Esophagus muscularis mucosa (tissue), 4 donors: ENCODE measurements at regions not wholly inside any gene's neighbourhood (a gene's known extent, or its start where the extent isn't known, plus 50 kb on each side); places are given as distances from the start of the nearest gene placed in this dataset.

Experiments used
- EP300 ChIP-seq: sonication (generic); formaldehyde crosslinking; IDR thresholded peaks from one replicate; pipeline ENCODE4 v1.6.1; 2017; ENCODE audit warnings: antibody characterized with exemption
- POLR2A ChIP-seq: fragments of 450-650 bp; IDR thresholded peaks from one replicate; pipeline ENCODE4 v1.6.1; 2017; ENCODE audit warnings: antibody characterized with exemption, moderate library complexity, mild to moderate bottlenecking, low read depth
- POLR2AphosphoS5 ChIP-seq, 2 donors: sonication (generic); formaldehyde crosslinking; IDR thresholded peaks; one replicate each; pipeline ENCODE4 v1.6.1; 2017; ENCODE audit warnings: antibody characterized with exemption in 2 of 2
- TF ChIP-seq, protein P1 (sequence below), 3 experiments: fragments of 200-600 bp in 2 of 3; fragments of 450-650 bp in 1 of 3; sonication (generic) in 2 of 3; IDR thresholded peaks; one replicate each; pipeline ENCODE4 v1.5.1; 2017 to 2019; ENCODE audit warnings: antibody characterized with exemption in 3 of 3, mild to moderate bottlenecking in 2 of 3, moderate library complexity in 1 of 3

DNA sequence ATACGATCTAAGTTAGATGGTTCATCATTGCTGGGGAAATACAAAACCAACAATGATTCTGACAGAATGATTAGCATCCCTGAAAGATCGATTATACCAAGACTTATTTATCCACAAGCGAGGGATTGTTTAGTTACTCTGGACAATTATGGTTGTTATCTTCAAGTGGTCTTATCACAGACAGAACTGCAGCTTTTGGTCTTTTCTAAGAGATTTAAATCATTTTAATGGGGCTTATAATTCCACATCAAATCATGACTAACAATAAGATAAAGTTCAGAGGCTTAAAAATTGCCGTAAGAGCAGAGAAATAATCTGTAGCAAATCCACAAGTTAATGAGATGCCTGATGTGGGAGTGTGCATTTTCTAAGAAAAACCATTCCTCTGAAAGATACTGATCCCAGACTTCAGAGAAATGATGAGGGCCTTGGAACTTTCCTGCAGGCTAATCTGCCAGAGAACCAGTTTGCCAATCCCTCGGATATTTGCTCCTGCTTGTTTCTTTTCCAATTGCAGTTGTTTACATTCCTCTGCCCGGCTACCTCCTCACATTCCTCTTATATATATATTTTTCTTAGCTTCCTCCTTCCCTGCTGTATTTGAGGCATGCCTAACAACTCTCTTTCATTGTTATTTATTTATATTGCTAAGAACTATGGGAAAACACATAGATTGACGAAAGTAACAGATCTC is 134.8 kb downstream of the BACH1 start:
- no peak for TF ChIP-seq POLR2AphosphoS5 (IDR thresholded peaks at IDR 0.05)
- TF ChIP-seq, protein P1, sequence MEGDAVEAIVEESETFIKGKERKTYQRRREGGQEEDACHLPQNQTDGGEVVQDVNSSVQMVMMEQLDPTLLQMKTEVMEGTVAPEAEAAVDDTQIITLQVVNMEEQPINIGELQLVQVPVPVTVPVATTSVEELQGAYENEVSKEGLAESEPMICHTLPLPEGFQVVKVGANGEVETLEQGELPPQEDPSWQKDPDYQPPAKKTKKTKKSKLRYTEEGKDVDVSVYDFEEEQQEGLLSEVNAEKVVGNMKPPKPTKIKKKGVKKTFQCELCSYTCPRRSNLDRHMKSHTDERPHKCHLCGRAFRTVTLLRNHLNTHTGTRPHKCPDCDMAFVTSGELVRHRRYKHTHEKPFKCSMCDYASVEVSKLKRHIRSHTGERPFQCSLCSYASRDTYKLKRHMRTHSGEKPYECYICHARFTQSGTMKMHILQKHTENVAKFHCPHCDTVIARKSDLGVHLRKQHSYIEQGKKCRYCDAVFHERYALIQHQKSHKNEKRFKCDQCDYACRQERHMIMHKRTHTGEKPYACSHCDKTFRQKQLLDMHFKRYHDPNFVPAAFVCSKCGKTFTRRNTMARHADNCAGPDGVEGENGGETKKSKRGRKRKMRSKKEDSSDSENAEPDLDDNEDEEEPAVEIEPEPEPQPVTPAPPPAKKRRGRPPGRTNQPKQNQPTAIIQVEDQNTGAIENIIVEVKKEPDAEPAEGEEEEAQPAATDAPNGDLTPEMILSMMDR (IDR thresholded peaks at IDR 0.05) = no peak
- TF ChIP-seq POLR2A = no peak
- TF ChIP-seq EP300 = no peak
